Mammary epithelial cell (primary cell): ENCODE measurements at regions not wholly inside any gene's neighbourhood (a gene's known extent, or its start where the extent isn't known, plus 50 kb on each side); places are given as distances from the start of the nearest gene placed in this dataset.

Experiments
- EZH2 ChIP-seq: IDR thresholded peaks from 2 replicates; pipeline ENCODE4 v1.6.1; 2012; ENCODE audit warnings: low read length, inconsistent platforms, borderline replicate concordance
- TF ChIP-seq, protein P1 (sequence below), 2 donors: IDR thresholded peaks in 1 of 2; conservative IDR thresholded peaks in 1 of 2; 2 replicates each; pipeline ENCODE4 v1.5.1; 2011 to 2012; ENCODE audit warnings: inconsistent platforms in 2 of 2, low read length in 2 of 2, mild to moderate bottlenecking in 2 of 2, control low read depth in 1 of 2, low read depth in 1 of 2; ENCODE audit not compliant: insufficient read depth in 1 of 2; ENCODE audit errors: extremely low read depth in 1 of 2

DNA sequence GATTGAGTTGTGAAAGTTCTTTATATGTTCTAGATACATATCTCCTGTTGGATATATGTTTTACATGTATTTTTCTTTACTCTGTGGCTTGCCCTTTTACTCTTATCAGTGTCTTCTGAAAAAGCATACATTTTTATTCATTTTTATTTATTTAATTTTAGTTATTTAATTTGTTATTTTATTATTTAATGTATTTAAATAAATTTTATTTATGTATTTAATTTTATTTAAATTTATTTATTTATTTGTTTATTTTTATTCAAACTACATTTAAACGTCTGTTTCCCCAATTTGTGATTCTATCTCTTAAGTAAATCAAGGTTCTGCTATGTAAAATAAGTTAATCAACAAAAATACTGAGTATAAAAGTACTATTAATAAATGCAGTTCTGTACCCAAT lies 279.1 kb upstream of the AKR1E2 start:
- TF ChIP-seq, protein P1, sequence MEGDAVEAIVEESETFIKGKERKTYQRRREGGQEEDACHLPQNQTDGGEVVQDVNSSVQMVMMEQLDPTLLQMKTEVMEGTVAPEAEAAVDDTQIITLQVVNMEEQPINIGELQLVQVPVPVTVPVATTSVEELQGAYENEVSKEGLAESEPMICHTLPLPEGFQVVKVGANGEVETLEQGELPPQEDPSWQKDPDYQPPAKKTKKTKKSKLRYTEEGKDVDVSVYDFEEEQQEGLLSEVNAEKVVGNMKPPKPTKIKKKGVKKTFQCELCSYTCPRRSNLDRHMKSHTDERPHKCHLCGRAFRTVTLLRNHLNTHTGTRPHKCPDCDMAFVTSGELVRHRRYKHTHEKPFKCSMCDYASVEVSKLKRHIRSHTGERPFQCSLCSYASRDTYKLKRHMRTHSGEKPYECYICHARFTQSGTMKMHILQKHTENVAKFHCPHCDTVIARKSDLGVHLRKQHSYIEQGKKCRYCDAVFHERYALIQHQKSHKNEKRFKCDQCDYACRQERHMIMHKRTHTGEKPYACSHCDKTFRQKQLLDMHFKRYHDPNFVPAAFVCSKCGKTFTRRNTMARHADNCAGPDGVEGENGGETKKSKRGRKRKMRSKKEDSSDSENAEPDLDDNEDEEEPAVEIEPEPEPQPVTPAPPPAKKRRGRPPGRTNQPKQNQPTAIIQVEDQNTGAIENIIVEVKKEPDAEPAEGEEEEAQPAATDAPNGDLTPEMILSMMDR (conservative IDR thresholded peaks at IDR 0.05 in 1 of 2, IDR thresholded peaks at IDR 0.05 in 1 of 2; ENCODE audit: extremely low read depth in 1 of 2, insufficient read depth in 1 of 2, low read depth in 1 of 2, low read length in 2 of 2) = no peak
- TF ChIP-seq EZH2 = no peak
